ENCODE measurements at regions not wholly inside any gene's neighbourhood (a gene's known extent, or its start where the extent isn't known, plus 50 kb on each side); places are given as distances from the start of the nearest gene placed in this dataset.

DNA sequence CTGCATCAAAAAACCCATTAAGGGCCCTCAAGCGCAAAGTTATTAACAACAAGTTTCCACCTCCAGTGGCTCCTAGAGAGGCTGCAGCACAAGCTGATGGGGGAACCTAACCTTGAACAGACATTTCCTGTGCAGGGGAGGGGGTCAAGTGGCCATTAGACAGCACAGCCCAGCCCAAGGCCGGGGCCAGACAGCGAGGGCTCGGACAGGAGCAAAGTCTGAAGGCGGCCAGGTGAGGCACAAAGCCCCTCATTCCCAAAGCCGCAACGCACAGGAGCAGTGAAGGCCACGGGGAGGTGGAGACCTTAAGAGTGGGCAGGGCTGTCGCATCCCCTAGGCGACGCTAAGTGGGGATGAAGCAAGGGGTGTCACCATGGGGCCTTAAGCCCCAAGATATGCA is 73.2 kb upstream of the ZNF746 start:
- ChIA-PET CTCF (interaction anchor here (0.7 kb wide), 1 partner anchor 664 kb away, joined by 3 read pairs; no protein-coding TSS in a partner anchor), POLR2A (ENCODE audit: unreplicated experiment) (no interaction called here)
- Histone ChIP-seq H3K9me3 (ENCODE audit: insufficient read depth, low read depth) (peaks cover 35% of the 10 kb centered on the region), H4K20me1 (ENCODE audit: insufficient read depth) (no peaks in the 10 kb centered on the region), H3F3A (ENCODE audit: insufficient read depth, low read depth) (no peaks in the 10 kb centered on the region; the same call in 1 of the 2 replicates), H3K27me3 (ENCODE audit: insufficient read depth, low read depth) (no peaks in the 10 kb centered on the region), H3K9me2 (ENCODE audit: insufficient read depth) (no peaks in the 10 kb centered on the region), H3K79me2 (ENCODE audit: low read depth) (no peaks in the 10 kb centered on the region), H3K36me3 (ENCODE audit: low read depth) (peaks cover 10% of the 10 kb centered on the region; the same call in 1 of the 2 replicates), H3K4me1 (replicated peaks; ENCODE audit: insufficient read depth) (no peaks in the 10 kb centered on the region), H2AFZ (no peak overlapping the region), H3K4me3 (no peak overlapping the region), H3K4me2 (no peak overlapping the region), H3K27ac (no peak overlapping the region)
- intact Hi-C loops (cut with micrococcal nuclease; ENCODE audit: unreplicated experiment), result no loop called here
- no peak for TF ChIP-seq EZH2 (IDR thresholded peaks at IDR 0.05; ENCODE audit: low read depth)
- TF ChIP-seq, protein P1, sequence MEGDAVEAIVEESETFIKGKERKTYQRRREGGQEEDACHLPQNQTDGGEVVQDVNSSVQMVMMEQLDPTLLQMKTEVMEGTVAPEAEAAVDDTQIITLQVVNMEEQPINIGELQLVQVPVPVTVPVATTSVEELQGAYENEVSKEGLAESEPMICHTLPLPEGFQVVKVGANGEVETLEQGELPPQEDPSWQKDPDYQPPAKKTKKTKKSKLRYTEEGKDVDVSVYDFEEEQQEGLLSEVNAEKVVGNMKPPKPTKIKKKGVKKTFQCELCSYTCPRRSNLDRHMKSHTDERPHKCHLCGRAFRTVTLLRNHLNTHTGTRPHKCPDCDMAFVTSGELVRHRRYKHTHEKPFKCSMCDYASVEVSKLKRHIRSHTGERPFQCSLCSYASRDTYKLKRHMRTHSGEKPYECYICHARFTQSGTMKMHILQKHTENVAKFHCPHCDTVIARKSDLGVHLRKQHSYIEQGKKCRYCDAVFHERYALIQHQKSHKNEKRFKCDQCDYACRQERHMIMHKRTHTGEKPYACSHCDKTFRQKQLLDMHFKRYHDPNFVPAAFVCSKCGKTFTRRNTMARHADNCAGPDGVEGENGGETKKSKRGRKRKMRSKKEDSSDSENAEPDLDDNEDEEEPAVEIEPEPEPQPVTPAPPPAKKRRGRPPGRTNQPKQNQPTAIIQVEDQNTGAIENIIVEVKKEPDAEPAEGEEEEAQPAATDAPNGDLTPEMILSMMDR (conservative IDR thresholded peaks at IDR 0.05), result no peak
- no TSS peak for BruUV-seq (replicated peaks)
- no peak for DNase-seq

DNA sequence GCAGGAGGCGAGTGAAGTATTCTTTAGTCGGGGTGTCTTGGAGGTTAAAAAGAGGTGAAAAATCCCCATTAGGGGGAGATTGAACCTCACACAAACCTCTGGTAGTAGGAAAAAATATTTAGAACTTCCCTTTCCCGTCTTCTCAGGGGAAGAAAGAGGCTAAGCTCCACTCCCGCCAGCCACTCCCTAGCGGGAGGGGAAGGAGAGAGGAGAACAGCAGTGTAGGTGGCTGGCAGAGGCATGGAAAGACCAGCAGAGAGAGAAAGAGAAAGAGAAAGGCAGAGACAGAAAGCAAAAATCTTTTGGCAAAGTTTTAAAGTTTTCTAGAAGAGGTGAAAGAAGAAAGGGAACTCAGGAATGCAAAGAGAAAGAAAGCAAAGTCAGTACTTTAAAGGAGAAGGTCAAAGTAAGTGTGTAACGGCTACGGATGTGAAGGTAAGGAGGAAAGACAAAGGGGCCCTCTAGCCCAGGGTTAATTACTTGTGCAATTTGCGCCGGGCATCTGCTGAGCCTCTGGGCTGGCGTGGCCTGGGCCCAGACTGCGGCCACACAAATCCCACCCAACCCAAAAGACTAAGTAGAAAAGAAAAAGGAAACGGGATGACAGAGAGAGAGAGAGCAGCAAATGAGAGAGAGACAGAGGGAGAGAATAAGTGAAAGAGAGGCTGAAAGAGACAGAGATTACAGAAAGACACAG is 72.3 kb upstream of the ZNF746 start:
- H3K9me3 ChIP-seq (ENCODE audit: insufficient read depth, low read depth), result peaks cover 31% of the 10 kb centered on the region
- no peaks in the 10 kb centered on the region for H3K27me3 ChIP-seq (ENCODE audit: insufficient read depth, low read depth)
- no peaks in the 10 kb centered on the region for H3K79me2 ChIP-seq (ENCODE audit: low read depth)
- intact Hi-C loops (cut with micrococcal nuclease; ENCODE audit: unreplicated experiment), result no loop called here
- no peak overlapping the region for H2AFZ ChIP-seq
- no peaks in the 10 kb centered on the region for H3K9me2 ChIP-seq (ENCODE audit: insufficient read depth)
- no peak overlapping the region for H3K4me2 ChIP-seq
- DNase-seq, result no peak
- H3K27ac ChIP-seq, result no peak overlapping the region
- no peak overlapping the region for H3K4me3 ChIP-seq
- H3F3A ChIP-seq (ENCODE audit: insufficient read depth, low read depth), result no peaks in the 10 kb centered on the region; the same call in 1 of the 2 replicates
- ChIA-PET CTCF (no interaction called here), POLR2A (ENCODE audit: unreplicated experiment) (no interaction called here)
- H4K20me1 ChIP-seq (ENCODE audit: insufficient read depth), result no peaks in the 10 kb centered on the region
- peaks cover 14% of the 10 kb centered on the region; the same call in 1 of the 2 replicates for H3K36me3 ChIP-seq (ENCODE audit: low read depth)
- no peak for TF ChIP-seq EZH2 (IDR thresholded peaks at IDR 0.05; ENCODE audit: low read depth)
- TF ChIP-seq, protein P1 (conservative IDR thresholded peaks at IDR 0.05), result no peak
- BruUV-seq (replicated peaks), result no TSS peak
- H3K4me1 ChIP-seq (replicated peaks; ENCODE audit: insufficient read depth), result no peaks in the 10 kb centered on the region

DNA sequence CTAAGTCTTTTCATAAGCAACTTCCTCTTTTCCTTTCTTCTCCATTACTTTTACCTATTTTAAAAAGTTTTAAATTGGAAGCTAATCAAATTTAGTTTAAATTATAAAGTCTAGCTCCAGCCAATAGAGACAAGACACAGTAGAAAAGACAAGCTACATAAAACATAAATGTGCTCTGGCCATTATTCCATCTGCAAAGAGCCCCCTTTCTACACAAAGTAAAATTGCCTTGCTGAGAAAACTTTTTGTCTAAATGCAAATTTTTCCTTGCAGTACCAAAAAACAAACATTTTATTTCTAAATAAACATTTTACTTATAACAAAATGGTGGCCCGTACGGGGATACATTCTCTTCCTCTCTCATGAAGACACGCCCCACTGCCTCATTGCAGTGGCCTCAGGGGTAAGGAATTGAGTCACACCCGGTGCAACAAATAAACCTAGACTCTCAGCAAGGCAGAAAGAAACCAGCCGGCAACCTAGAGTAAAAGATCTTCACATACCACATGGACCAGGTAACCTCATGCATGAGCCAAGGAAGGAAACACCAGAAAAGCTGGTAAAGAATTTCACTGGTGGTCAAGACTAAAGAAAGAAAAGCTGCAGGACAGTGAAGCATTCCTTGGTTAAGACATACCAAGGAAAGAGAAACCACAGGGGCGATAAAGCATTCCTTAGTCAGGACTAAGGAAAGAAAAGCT is 71.6 kb upstream of the ZNF746 start:
- Histone ChIP-seq H3K4me1 (replicated peaks; ENCODE audit: insufficient read depth) (no peaks in the 10 kb centered on the region), H2AFZ (no peak overlapping the region), H3K9me3 (ENCODE audit: insufficient read depth, low read depth) (peaks cover 26% of the 10 kb centered on the region), H3K9me2 (ENCODE audit: insufficient read depth) (no peaks in the 10 kb centered on the region), H3K4me2 (no peak overlapping the region), H3K4me3 (no peak overlapping the region), H3K36me3 (ENCODE audit: low read depth) (peaks cover 21% of the 10 kb centered on the region; the same call in 1 of the 2 replicates), H3K27ac (no peak overlapping the region), H3F3A (ENCODE audit: insufficient read depth, low read depth) (no peaks in the 10 kb centered on the region; the same call in 1 of the 2 replicates), H3K79me2 (ENCODE audit: low read depth) (no peaks in the 10 kb centered on the region; the same call in 1 of the 2 replicates), H4K20me1 (ENCODE audit: insufficient read depth) (0 out of 2 replicates have a peak, but pooled peaks cover 2% of the 10 kb centered on the region), H3K27me3 (ENCODE audit: insufficient read depth, low read depth) (no peaks in the 10 kb centered on the region)
- CTCF ChIA-PET, result no interaction called here
- intact Hi-C loops (cut with micrococcal nuclease; ENCODE audit: unreplicated experiment), result no loop called here
- no peak for DNase-seq
- TF ChIP-seq EZH2 (IDR thresholded peaks at IDR 0.05; ENCODE audit: low read depth), result no peak
- TF ChIP-seq, protein P1 (conservative IDR thresholded peaks at IDR 0.05), result no peak
- POLR2A ChIA-PET (ENCODE audit: unreplicated experiment), result no interaction called here
- BruUV-seq (replicated peaks), result no TSS peak
